Endothelial cell of umbilical vein (primary cell): ENCODE measurements at regions not wholly inside any gene's neighbourhood (a gene's known extent, or its start where the extent isn't known, plus 50 kb on each side); places are given as distances from the start of the nearest gene placed in this dataset.
"Not testable (repeated sequence)": the region's sequence is repeated elsewhere in the genome, so short reads cannot be mapped to it uniquely, and the experiment has no call there.

Experiments used
- BruUV-seq: library from RNA; stranded (reverse); fragments of 400-500 nt; replicated peaks from 2 replicates; lab custom pipeline; 2021; lab: Mats Ljungman, UMichigan
- CTCF ChIA-PET: fragments of 300-600, 350-600 bp; sonication (Branson Sonifier 250); formaldehyde crosslinking; loops from one replicate; lab custom pipeline; 2021; ENCODE audit warnings: antibody characterized with exemption, inconsistent platforms; lab: Charles Lee
- POLR2A ChIA-PET: fragments of 300-600, 350-600 bp; sonication (Branson Sonifier 250); formaldehyde crosslinking; loops from one replicate; lab custom pipeline; 2021; ENCODE audit warnings: antibody characterized with exemption, inconsistent platforms; lab: Charles Lee
- DNase-seq: peaks from one replicate; pipeline ENCODE4 v3.0.0-alpha.2; 2011; ENCODE audit warnings: low read depth, low spot score
- FAIRE-seq: peaks from 2 replicates; lab custom pipeline; 2011; peaks lifted over from hg19 to GRCh38; lab: Jason Lieb, UNC
- H2AFZ ChIP-seq: 2 replicates; pipeline ENCODE4 v1.6.0; 2012; ENCODE audit warnings: low read depth, low read length, control low read depth, inconsistent platforms
- H3K27ac ChIP-seq: 2 replicates; pipeline ENCODE4 v1.5.1; 2011; ENCODE audit warnings: low read depth, mild to moderate bottlenecking, control low read depth, low read length, moderate library complexity; ENCODE audit not compliant: insufficient read depth
- H3K27me3 ChIP-seq, 2 experiments: 2 replicates each; pipeline versions ENCODE4 v1.6.0 to v1.6.1; 2011; ENCODE audit warnings: low read length in 2 of 2, mixed read lengths in 1 of 2; ENCODE audit not compliant: control insufficient read depth in 2 of 2, insufficient read depth in 2 of 2
- H3K36me3 ChIP-seq, 2 experiments: 2 replicates in 1 of 2; 3 replicates in 1 of 2; pipeline ENCODE4 v1.5.1; 2011; ENCODE audit warnings: low read length in 2 of 2, mild to moderate bottlenecking in 1 of 2, moderate library complexity in 1 of 2; ENCODE audit not compliant: control insufficient read depth in 2 of 2, insufficient read depth in 2 of 2; ENCODE audit errors: extremely low read depth in 1 of 2
- H3K4me1 ChIP-seq: 3 replicates; pipeline ENCODE4 v1.5.1; 2011; ENCODE audit warnings: mild to moderate bottlenecking, low read length; ENCODE audit not compliant: control insufficient read depth, insufficient read depth; ENCODE audit errors: extremely low read depth
- H3K4me2 ChIP-seq: 2 replicates; pipeline ENCODE4 v1.6.1; 2011; ENCODE audit warnings: low read length, control low read depth, mixed read lengths; ENCODE audit not compliant: insufficient read depth
- H3K4me3 ChIP-seq, 3 experiments: fragments of 200-600 bp in 1 of 3; sonication (generic), shearing (Covaris generic) in 1 of 3; replicated peaks in 1 of 3; 2 replicates each; pipeline ENCODE4 v1.5.1; 2011 to 2016; ENCODE audit warnings: control low read depth in 3 of 3, low read length in 3 of 3, mild to moderate bottlenecking in 2 of 3, inconsistent platforms in 1 of 3, low read depth in 1 of 3, moderate library complexity in 1 of 3; ENCODE audit not compliant: insufficient read depth in 1 of 3
- H3K79me2 ChIP-seq: 2 replicates; pipeline ENCODE4 v1.6.0; 2012; ENCODE audit warnings: low read length, inconsistent platforms; ENCODE audit not compliant: control insufficient read depth, insufficient read depth
- H3K9ac ChIP-seq: replicated peaks from 2 replicates; pipeline ENCODE3; 2011; ENCODE audit warnings: low read length, control low read depth; ENCODE audit not compliant: insufficient read depth; ENCODE audit errors: extremely low read depth
- H3K9me1 ChIP-seq: replicated peaks from 3 replicates; pipeline ENCODE4 v1.6.0; 2011; ENCODE audit warnings: mild to moderate bottlenecking, low read length; ENCODE audit not compliant: control insufficient read depth, insufficient read depth; ENCODE audit errors: extremely low read depth
- H3K9me3 ChIP-seq: replicated peaks from 2 replicates; pipeline ENCODE4 v1.5.1; 2012; ENCODE audit warnings: low read length, inconsistent platforms; ENCODE audit not compliant: control insufficient read depth, insufficient read depth
- H4K20me1 ChIP-seq: replicated peaks from 2 replicates; pipeline ENCODE3; 2011; ENCODE audit warnings: mild to moderate bottlenecking, low read length; ENCODE audit not compliant: control insufficient read depth, insufficient read depth; ENCODE audit errors: extremely low read depth
- CTCF ChIP-seq, 2 donors: IDR thresholded peaks; 1 replicate in 1 of 2; 2 replicates in 1 of 2; pipeline ENCODE4 v1.5.1; 2011; ENCODE audit warnings: low read length in 2 of 2, mild to moderate bottlenecking in 2 of 2, moderate library complexity in 2 of 2, control low read depth in 1 of 2, inconsistent platforms in 1 of 2, low read depth in 1 of 2; ENCODE audit not compliant: insufficient read depth in 1 of 2; ENCODE audit errors: extremely low read depth in 1 of 2
- EZH2 ChIP-seq: IDR thresholded peaks from 2 replicates; pipeline ENCODE4 v1.6.1; 2012; ENCODE audit warnings: borderline replicate concordance, low read depth, mild to moderate bottlenecking, moderate library complexity, low read length, inconsistent platforms; ENCODE audit not compliant: severe bottlenecking
- FOS ChIP-seq: IDR thresholded peaks from 2 replicates; pipeline ENCODE4 v1.6.1; 2011; ENCODE audit warnings: mild to moderate bottlenecking, low read length, moderate library complexity, borderline replicate concordance; ENCODE audit not compliant: insufficient read depth
- GATA2 ChIP-seq: IDR thresholded peaks from 2 replicates; pipeline ENCODE4 v1.7.0; 2011; ENCODE audit warnings: low read depth, mild to moderate bottlenecking, moderate library complexity, mixed read lengths, low read length; ENCODE audit not compliant: insufficient read length, insufficient read depth
- JUN ChIP-seq: IDR thresholded peaks from 2 replicates; pipeline ENCODE4 v1.6.1; 2011; ENCODE audit warnings: borderline replicate concordance, low read depth; ENCODE audit not compliant: insufficient read length, insufficient read depth
- MAX ChIP-seq: IDR thresholded peaks from 2 replicates; pipeline ENCODE4 v1.6.1; 2011; ENCODE audit not compliant: insufficient read depth, insufficient read length
- MYC ChIP-seq: IDR thresholded peaks from one replicate; pipeline ENCODE4 v1.6.1; 2011; ENCODE audit warnings: mild to moderate bottlenecking, low read depth, low read length
- POLR2A ChIP-seq: IDR thresholded peaks from 2 replicates; pipeline ENCODE4 v1.6.1; 2012; ENCODE audit warnings: low read depth, mild to moderate bottlenecking, control low read depth, low read length
- POLR2AphosphoS5 ChIP-seq: IDR thresholded peaks from 2 replicates; pipeline ENCODE4 v1.6.1; 2012; ENCODE audit warnings: low read depth, mild to moderate bottlenecking, control low read depth, low read length, moderate library complexity; ENCODE audit not compliant: insufficient read depth
- dilution Hi-C: fragments of 300-500 bp; cut with MboI; formaldehyde crosslinking; loops from one replicate; pipeline ENCODE4 v1.15.0; 2019; ENCODE audit warnings: low sequenced_read_pairs; ENCODE audit not compliant: extremely low pct_ligation_motif_present
- intact Hi-C: fragments of 100-400 bp; cut with micrococcal nuclease; formaldehyde crosslinking; loops from one replicate; pipeline ENCODE4 v1.10.0; 2022

- no peak for DNase-seq
- CTCF ChIA-PET, result no interaction called here
- no TSS peak for BruUV-seq
- Histone ChIP-seq H4K20me1 (no peaks in the 10 kb centered on the region), H3K4me3 (no peak overlapping the region), H3K36me3 (no peaks in the 10 kb centered on the region), H3K27me3 (no peaks in the 10 kb centered on the region), H2AFZ (no peak overlapping the region), H3K27ac (no peak overlapping the region), H3K9ac (no peak overlapping the region), H3K9me1 (no peaks in the 10 kb centered on the region), H3K4me1 (no peaks in the 10 kb centered on the region), H3K79me2 (no peaks in the 10 kb centered on the region), H3K4me2 (no peak overlapping the region), H3K9me3 (no peaks in the 10 kb centered on the region)
- POLR2A ChIA-PET, result no interaction called here
- dilution Hi-C loops (no loop called here), intact Hi-C loops (no loop called here)
- TF ChIP-seq POLR2A, result no peak
- no peak for TF ChIP-seq MYC
- no peak for TF ChIP-seq GATA2
- no peak for TF ChIP-seq CTCF (IDR thresholded peaks at IDR 0.05; ENCODE audit: extremely low read depth in 1 of 2, insufficient read depth in 1 of 2, low read depth in 1 of 2, low read length in 2 of 2)
- TF ChIP-seq EZH2, result no peak
- TF ChIP-seq MAX, result no peak
- TF ChIP-seq POLR2AphosphoS5, result no peak
- TF ChIP-seq FOS, result no peak
- no peak for TF ChIP-seq JUN
- no peak for FAIRE-seq
These were observed 286.2 kb upstream of the EXOC2 start for GRCh38 chr6:978937-979685.

- H3K4me1 ChIP-seq, POLR2A ChIA-PET, H4K20me1 ChIP-seq, H3K9ac ChIP-seq, FAIRE-seq, H3K9me3 ChIP-seq, BruUV-seq, H2AFZ ChIP-seq, H3K36me3 ChIP-seq, H3K4me2 ChIP-seq, H3K27me3 ChIP-seq, H3K27ac ChIP-seq, dilution Hi-C loops, DNase-seq, intact Hi-C loops, H3K79me2 ChIP-seq, H3K9me1 ChIP-seq, CTCF ChIA-PET, H3K4me3 ChIP-seq: not testable (repeated sequence)
These were observed 284.3 kb upstream of the EXOC2 start for GRCh38 chr6:977226-977625.
